ENCODE measurements at regions not wholly inside any gene's neighbourhood (a gene's known extent, or its start where the extent isn't known, plus 50 kb on each side); places are given as distances from the start of the nearest gene placed in this dataset.
"Not testable (repeated sequence)": the region's sequence is repeated elsewhere in the genome, so short reads cannot be mapped to it uniquely, and the experiment has no call there.

DNA sequence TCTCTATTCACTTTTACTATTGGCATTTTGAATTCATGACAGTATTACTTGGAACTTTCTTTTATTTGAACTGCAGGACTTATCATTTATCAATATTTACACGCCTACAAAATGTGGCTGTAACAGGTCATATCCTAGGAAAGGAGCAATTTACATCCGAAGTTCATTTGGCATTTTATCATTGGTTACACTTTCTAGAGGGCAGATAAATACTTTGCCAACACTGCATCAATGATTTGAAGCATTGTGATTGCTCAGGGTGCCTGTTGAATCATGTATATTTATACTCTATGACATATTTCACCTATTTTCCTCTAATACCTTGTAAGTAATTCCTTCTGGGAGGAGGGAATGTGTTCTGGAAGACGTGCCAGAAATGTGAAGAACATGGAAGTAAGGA, 136.7 kb downstream of the MID1IP1 start:
- in situ Hi-C loops (cut with MboI; ENCODE audit: low sequenced_read_pairs): no loop called here

DNA sequence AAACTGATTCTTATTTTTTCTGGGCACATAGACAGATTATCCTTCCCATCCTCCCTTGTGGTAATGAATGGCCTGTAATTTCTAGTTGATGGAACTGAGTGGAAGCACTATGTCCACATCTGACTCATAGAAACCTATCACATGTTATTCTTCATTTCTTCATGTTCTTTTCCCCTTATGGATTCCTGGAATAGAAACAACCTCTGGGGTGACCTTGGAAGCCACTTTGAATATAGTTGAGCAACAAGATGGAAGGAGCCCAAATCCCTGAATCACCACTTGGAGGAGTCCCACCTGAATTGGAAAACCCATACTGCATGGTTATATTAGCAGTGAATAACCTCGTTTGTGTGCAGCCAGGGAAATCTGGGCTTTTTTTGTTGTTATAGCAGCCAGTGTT, 137.8 kb downstream of the MID1IP1 start:
- in situ Hi-C loops (cut with MboI; ENCODE audit: low sequenced_read_pairs): no loop called here

DNA sequence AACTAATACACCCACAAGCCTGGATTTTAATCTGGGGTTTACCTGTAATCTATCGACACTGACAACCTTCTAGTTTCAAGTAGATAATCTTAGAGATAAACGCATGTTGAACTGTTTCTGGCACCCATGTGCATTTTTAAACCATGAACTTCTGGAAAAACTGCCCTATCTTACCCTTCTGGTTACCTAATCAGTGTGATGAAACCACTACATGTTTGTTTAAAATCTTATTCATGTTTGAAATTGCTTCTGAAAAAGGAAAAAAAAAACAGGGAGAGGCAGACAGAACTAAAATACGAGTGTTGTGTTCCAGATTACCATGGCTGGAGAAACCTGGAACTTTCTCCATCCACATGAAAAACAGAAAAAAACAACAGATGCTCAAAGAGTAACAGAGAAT, 139.3 kb downstream of the MID1IP1 start:
- in situ Hi-C loops (cut with MboI; ENCODE audit: low sequenced_read_pairs): no loop called here

DNA sequence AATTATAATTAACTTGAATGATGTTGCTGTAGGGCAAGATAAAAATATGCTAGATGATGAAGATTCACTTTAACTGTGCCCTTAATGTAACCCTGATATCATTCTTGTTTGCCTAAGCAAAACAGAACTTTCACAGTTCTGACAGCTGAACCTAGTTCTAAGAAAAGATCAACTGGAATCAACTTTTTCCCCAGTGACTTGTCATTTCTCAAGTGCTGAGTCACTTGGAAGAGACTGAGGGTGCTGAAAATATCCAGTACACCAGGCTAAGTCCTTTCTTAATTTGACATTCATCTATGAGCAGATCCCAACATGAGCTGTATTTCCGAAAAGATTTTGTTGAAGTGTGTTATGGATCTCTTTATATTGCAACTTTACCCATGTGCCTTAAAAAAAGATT, 140.4 kb downstream of the MID1IP1 start:
- in situ Hi-C loops (cut with MboI; ENCODE audit: low sequenced_read_pairs): no loop called here

DNA sequence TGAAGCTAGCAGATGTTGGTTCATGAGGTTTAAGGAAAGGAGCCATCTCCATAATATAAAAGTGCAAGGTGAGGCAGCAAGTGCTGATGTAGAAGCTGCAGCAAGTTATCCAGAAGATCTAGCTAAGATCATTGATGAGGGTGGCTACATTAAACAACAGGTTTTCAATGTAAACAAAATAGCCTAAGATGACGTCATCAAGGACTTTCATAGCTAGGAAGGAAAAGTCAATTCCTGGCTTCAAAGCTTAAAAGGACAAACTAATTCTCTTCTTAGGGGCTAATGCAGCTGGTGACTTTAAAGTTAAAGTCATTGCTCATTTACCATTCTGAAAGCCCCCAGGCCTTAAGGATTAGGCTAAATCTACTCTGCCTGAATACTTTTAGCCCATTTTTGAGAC, 141.9 kb downstream of the MID1IP1 start:
- in situ Hi-C loops (cut with MboI; ENCODE audit: low sequenced_read_pairs): no loop called here

DNA sequence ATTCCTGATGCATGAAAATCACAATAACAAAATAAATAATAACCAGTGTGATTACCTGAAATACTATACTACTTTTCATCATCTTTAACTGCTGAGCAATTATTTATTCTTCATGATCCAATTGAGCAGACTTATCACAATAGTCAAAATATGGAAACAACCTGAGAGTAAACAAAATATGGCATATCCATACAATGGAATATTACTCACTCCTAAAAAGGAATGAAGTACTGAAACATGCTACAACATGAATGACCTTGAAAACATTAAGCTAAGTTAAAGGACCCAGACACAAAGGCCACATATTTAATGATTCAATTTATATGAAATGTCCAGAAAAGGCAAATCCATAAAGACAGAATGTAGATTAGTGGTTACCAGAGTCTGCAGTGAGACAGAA, 146.8 kb downstream of the MID1IP1 start:
- in situ Hi-C loops (cut with MboI; ENCODE audit: low sequenced_read_pairs): no loop called here

DNA sequence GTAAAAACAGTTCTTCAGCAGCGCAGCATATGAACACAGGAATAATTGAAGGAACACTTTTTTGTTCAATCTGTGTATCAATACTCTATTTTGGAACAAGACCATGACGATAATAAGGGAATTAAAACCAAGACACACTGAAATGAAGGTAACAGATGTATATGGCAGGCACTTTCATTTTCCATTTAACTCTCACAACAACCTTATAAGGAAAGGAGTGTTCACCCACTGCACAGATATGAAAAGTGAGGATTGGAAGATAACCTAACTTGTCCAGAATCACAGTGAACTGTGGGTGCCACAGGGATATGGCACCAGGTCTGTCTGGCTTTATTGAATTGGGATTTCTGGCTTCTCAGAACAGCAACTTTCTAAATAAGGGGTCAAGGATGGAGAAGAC, 153.3 kb downstream of the MID1IP1 start:
- in situ Hi-C loops (cut with MboI; ENCODE audit: low sequenced_read_pairs): no loop called here

DNA sequence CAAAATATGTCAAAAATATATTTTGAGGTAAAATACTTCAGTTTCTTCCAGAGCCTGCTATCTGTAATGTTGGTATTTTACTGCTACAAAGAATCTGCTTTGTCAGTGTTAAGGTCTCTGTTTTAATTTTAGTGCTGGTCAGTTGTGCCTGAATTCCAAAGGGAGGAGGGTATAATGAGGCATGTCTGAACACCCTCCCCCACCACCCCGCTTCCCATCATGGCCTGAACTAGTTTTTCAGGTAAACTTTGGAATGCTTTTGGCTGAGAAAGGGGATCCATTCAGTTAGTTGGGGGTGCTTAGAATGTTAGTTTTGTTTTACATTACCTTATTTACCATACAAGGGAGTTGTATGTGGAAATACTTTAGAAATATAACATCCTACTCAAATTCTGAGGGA, 158.5 kb downstream of the MID1IP1 start:
- in situ Hi-C loops (cut with MboI; ENCODE audit: low sequenced_read_pairs): no loop called here

DNA sequence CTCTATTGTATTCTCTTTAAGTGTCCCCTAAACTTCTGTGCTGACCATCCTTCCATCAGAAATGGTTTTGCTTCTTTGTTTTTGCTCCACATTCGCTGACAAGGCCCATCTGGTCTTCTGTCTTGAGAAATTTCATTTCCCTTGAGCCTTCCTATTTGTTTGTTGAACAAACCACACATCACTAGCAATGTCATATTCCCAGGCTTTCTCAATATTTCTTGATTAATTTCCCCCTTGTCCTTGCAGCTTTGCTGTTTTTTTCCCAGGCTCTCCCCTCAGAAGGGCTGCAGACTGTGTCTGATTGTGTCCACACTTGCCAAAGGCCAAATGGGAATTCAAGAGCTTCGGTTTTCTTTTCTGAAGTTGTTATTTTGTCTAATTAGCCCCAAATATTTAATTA, 158.9 kb downstream of the MID1IP1 start:
- in situ Hi-C loops (cut with MboI; ENCODE audit: low sequenced_read_pairs): no loop called here

DNA sequence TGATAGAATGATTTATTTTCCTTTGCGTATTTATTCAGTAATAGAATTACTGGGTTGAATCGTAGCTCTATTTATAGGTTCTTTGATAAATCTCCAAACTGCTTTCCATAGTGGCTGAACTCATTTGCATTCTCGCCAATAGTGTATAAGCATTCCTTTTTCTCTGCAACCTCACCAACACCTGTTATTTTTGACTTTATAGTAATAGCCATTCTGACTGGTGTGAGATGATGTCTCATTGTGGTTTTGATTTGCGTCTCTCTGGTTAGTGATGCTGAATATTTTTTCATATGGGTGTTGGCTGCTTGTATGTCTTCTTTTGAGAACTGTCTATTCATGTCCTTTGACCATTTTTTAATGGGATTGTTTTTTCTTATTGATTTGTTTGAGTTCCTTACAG, 160.7 kb downstream of the MID1IP1 start:
- in situ Hi-C loops (cut with MboI; ENCODE audit: low sequenced_read_pairs): no loop called here

DNA sequence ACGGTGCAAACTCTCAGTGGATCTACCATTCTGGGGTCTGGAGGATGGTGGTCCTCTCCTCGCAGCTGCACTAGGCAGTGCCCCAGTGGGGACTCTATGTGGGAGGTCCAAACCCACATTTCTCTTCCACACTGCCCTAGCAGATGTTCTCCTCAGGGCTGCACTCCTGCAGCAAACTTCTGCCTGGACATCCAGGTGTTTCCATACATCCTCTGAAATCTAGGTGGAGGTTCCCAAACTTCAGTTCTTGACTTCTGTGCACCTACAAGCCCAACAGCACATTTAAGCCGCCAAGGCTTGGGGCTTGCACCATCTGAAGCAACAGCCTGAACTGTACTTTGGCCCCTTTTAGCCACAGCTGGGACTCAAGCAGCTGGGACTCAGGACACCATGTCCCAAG, 162.0 kb downstream of the MID1IP1 start:
- in situ Hi-C loops (cut with MboI; ENCODE audit: low sequenced_read_pairs): not testable (repeated sequence)

DNA sequence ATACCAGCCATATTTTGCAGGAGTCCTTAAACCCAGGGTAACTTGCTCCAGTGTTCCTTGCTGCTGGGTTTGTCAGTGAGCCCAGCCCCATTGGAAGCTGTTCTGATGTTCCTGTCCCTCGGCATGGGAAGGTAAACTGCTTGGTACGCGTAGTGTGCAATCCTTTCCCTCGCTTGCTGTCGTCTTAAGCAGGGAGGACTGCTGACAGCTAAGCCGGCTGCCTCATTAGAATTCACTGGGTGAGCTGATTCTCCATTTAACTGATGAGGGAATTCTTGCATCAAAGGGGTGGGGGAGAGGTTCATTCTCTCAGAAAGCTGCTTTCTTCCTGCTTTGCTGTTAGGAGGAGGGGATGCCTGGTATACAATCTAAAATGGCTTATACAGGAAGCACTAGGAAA, 164.6 kb downstream of the MID1IP1 start:
- in situ Hi-C loops (cut with MboI; ENCODE audit: low sequenced_read_pairs): no loop called here

DNA sequence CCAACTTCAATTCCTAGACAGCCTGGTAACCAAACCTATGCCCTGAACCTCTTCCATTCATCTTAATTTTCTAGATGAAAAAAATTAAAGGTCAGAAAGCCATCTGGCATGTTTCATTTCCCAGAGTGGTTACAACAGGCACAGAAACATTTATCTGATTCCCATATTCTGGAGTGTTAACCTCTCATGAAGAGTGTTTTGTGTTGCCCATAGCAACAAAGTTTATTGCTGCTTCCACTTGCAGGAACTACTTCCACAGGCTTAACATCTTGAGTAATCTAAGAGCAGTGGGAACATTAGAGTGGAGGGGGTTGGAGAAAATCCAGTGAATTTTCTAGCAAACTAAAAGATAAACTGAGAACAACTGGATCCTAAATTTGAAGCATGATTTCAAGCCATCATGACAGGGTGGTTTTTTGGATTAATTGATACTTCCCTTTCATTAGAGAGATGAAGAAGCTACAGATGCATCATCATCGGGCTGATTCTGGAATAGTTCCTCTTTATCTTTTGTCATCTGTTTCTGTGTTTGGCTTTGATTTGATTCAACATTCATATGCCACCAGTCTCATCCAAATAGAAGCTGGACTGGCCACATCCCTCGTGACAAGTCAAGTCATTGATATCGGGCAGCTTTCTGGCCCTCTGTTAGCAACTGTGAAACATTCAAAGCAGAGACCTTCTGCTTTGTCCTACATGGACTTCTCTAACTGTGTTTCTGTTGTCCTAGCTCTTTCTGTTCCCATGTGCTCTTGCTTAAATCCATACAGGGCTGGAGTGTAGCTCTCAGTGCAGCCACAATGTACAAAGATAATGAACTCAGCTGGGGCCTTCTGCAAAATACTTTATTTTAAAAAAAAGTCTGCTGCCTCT, 167.3 kb downstream of the MID1IP1 start:
- in situ Hi-C loops (cut with MboI; ENCODE audit: low sequenced_read_pairs): no loop called here

DNA sequence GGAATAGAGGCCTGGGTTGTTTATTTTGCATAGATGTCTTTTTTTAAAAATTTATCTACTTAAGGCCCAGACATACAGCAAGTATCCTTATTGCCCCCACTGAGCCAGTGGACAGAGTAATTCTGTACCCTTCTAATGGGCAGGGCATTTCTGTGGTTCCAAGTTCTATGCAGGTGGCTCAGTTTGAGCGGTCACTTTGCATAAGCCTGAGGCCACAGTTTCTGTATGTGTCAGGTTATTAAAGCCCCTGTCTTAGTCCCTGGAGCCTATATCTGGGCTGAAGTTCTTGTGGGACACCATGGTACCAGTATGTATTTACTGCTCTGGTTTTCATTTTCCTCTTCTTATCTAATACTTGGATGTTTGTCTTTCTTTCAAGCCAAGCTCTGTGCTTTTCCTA, 168.8 kb downstream of the MID1IP1 start:
- in situ Hi-C loops (cut with MboI; ENCODE audit: low sequenced_read_pairs): no loop called here

DNA sequence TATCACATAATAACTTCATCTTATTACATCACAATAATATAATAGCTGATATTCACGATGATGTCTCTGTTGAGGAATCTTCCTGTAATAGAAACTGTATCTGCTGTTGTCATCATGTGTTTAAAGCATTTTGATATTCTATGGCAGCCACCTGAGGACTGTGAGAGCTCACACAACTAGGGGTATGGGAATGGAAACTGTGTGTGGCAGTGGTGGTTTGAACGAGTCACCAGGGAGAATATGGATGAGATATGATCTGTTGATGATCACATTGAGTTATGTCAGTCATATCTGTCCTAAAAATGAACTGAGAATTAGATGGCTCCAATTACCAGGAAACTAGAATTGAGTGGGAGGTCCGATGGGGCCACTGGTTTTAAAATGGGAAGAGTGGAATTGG, 169.6 kb downstream of the MID1IP1 start:
- in situ Hi-C loops (cut with MboI; ENCODE audit: low sequenced_read_pairs): no loop called here

DNA sequence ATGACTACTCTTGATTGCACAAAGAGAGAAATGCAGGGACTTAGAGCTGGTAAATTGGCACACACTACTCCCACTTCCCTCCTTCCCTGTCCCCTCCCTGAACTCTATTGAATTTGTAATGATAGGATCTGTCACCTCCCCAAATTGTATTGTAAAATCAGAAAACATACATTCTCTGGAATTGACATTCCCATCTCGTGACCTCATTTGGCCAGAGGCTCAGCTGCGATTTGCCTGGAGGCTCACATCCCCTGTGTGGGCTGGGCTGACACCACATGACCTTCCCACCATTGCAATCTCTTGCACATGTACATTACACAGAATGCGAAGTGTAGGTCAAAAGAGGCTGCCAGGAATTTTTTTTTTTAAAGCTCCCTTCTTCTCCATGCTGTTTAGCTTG, 172.1 kb downstream of the MID1IP1 start:
- in situ Hi-C loops (cut with MboI; ENCODE audit: low sequenced_read_pairs): no loop called here

DNA sequence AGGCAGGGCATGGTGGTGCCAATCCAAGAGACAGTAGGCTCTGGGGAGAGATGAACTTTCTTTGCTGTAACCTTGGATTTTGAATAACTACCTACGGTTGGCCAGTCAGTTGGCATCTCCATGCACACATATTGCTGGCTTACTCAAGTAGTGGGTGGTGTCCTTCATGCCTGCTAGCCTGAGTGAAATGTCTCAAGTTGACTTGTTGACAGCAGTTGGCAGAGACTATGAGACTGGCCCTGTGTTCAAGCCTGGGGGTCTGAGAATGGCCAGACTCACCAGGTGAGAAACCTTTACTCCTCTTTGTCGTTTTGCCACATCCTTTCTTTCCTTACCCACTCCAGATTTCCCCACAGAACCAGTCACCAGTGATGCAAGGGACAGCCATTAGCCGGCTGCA, 173.3 kb downstream of the MID1IP1 start:
- in situ Hi-C loops (cut with MboI; ENCODE audit: low sequenced_read_pairs): no loop called here

DNA sequence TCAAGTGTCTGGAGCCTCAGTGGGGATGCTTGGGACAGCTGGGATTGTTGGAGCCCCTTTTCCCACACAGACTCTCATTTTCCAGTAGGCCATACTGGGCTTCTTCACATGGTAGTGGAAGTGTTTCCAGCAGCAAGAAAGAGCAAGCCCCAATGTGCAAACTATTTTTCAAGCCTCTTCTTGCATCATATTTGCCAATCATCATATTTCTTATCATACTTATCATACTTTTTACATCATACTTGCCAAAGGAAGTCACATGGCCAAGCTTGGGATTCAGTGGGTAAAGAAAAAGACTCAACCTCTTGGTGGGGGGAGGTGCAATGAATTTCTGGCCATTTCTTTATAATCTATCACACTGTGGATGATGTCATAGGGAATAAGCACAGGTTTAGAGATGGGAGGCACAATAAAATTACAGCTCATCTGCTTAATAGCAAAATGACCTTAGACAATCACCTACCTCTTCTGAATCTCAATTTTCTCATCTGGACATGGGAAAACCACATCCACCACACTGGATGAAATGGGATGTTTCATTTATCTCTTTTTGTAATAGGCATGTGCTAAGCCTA, 174.2 kb downstream of the MID1IP1 start:
- in situ Hi-C loops (cut with MboI; ENCODE audit: low sequenced_read_pairs): no loop called here

DNA sequence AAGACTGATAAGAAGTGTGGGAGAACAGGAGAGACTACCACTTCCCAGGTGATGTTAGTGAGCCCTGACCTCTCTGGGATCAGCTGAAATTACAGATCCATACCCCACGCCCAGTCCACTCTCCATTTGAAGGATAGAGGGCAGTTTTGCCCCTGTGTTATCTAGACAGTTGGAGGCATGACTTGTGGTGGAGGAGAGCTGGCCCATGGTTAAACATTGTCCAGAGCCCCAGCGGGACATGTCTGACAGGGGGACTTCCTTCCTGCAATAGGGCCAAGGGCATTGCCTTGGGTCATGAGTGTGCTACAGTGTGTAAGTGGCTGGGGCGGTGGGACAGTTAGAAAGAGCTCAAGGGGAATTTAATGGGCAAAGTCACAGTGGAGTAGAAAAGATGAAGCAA, 181.1 kb downstream of the MID1IP1 start:
- in situ Hi-C loops (cut with MboI; ENCODE audit: low sequenced_read_pairs): no loop called here

DNA sequence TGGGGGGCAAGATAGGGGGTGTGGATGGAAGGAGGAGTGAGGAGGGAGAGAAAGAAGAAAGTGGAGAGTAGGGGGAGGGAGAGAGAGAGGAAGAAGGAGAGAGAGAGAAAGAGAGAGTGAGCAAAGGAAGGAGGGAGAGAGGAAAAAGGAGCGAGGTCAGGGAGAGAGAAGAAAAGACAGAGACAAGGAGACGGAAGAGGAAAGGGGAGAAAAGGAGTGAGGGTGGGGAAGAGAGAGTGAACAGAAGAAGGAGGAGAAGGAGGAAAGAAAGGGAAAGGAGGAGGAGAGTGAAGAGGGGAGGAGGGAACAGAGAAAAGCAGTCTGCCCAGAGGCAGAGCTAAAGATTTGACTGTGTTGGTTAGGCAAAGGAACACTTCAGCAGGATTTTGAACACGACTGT, 181.6 kb downstream of the MID1IP1 start:
- in situ Hi-C loops (cut with MboI; ENCODE audit: low sequenced_read_pairs): no loop called here

DNA sequence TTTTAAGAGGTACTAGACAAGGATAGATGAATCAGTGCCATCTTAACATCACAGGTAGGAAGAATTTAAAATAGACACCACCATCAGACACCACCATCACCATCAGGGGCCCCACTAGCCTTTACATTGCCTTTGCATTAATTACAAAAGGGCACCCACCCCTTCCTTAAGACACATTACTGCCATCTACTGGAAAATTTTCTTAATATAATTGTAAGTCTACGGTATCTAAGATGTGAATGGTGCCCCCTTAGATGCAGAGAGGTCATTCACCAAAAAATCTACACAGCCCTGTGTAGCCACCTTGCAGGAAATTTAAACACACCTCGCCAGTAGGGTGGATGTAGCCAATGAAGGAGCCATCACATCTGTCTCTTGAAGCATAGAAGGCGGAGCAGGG, 184.1 kb downstream of the MID1IP1 start:
- in situ Hi-C loops (cut with MboI; ENCODE audit: low sequenced_read_pairs): no loop called here

DNA sequence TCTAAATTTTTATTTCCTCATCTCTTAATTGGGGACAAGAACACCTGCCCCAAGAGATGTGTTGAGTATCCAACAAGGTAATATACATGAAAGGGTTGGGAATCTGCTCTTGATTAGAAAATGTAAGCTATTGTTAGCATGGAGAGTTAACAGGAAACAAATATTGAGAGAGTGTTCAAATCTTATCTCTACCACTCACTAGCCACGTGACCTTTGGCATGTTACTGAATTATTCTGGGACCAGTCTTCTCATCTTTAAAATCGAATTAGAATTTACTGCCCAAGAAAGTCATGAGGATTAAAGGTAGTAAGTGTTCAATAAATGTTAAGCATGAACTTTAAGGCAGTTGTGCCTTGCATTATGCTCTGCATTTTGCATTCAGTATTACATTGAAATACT, 184.7 kb downstream of the MID1IP1 start:
- in situ Hi-C loops (cut with MboI; ENCODE audit: low sequenced_read_pairs): no loop called here

DNA sequence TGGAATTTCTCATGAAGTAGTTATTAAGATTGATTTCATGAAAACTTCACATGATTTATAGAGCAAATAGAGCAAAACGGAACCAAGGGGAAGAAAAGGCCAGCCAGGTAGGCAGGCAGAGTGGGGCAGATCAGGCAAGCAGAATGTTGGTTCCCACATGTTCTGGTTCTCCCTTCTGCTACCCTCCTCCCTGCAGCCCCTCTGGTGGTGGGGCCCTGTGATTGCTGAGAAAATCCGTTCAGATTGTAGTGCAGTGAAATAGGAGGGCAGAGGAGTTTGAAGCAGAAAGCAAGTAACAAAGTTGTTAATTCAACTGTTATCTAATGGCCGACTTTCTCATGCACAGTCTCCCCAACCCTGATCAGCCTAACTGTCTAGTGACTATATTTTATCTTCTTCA, 185.3 kb downstream of the MID1IP1 start:
- in situ Hi-C loops (cut with MboI; ENCODE audit: low sequenced_read_pairs): no loop called here

Data from HL-60/S4 treated with retinoic acid at 250 ng/mL for 4 days and 3 days (cell line).